Caco-2 (cell line): ENCODE measurements at regions not wholly inside any gene's neighbourhood (a gene's known extent, or its start where the extent isn't known, plus 50 kb on each side); places are given as distances from the start of the nearest gene placed in this dataset.

Source experiments
- BruUV-seq: library from RNA; stranded (reverse); fragments of 400-500 nt; replicated peaks from 2 replicates; lab custom pipeline; 2021; lab: Mats Ljungman, UMichigan
- CTCF ChIA-PET: fragments of 300-600 bp; sonication (Branson Sonifier 250); formaldehyde crosslinking; loops from one replicate; lab custom pipeline; 2022; ENCODE audit warnings: antibody characterized with exemption; lab: Charles Lee
- POLR2A ChIA-PET: fragments of 300-600 bp; sonication (Branson Sonifier 250); formaldehyde crosslinking; loops from one replicate; lab custom pipeline; 2022; ENCODE audit warnings: antibody characterized with exemption; lab: Charles Lee
- DNase-seq, 2 experiments: peaks; one replicate each; pipeline versions ENCODE4 v3.0.0 to v3.0.0-alpha.2; 2020 to 2022
- H3K27me3 ChIP-seq: replicated peaks from 2 replicates; pipeline ENCODE4 v1.6.0; 2011; ENCODE audit warnings: low read length; ENCODE audit not compliant: control insufficient read depth, insufficient read depth
- H3K36me3 ChIP-seq: 2 replicates; pipeline ENCODE4 v1.5.1; 2011; ENCODE audit warnings: low read length; ENCODE audit not compliant: control insufficient read depth, insufficient read depth
- H3K4me1 ChIP-seq: fragments of 250-450 bp; sonication (Bioruptor Pico); 2 replicates; pipeline ENCODE4 v1.5.1; 2020; ENCODE audit warnings: mild to moderate bottlenecking
- H3K4me3 ChIP-seq: 2 replicates; pipeline ENCODE4 v1.5.1; 2011; ENCODE audit warnings: low read depth, mild to moderate bottlenecking, control low read depth, low read length
- H3K9me3 ChIP-seq: fragments of 250-450 bp; sonication (Bioruptor Pico); 2 replicates; pipeline ENCODE4 v1.5.1; 2020; ENCODE audit warnings: mild to moderate bottlenecking, moderate library complexity
- H3K27ac Mint-ChIP-seq: one replicate; pipeline ENCODE4 v1.8.0; 2022; ENCODE audit warnings: mixed read lengths; ENCODE audit not compliant: unreplicated experiment
- H3K27me3 Mint-ChIP-seq: one replicate; pipeline ENCODE4 v1.8.0; 2022; ENCODE audit warnings: mixed read lengths; ENCODE audit not compliant: insufficient read depth, unreplicated experiment
- H3K36me3 Mint-ChIP-seq: one replicate; pipeline ENCODE4 v1.8.0; 2022; ENCODE audit warnings: mild to moderate bottlenecking, mixed read lengths; ENCODE audit not compliant: insufficient read depth, unreplicated experiment
- H3K4me1 Mint-ChIP-seq: one replicate; pipeline ENCODE4 v1.8.0; 2022; ENCODE audit warnings: low read depth, mixed read lengths; ENCODE audit not compliant: unreplicated experiment
- H3K4me3 Mint-ChIP-seq: one replicate; pipeline ENCODE4 v1.8.0; 2022; ENCODE audit warnings: mild to moderate bottlenecking, moderate library complexity, mixed read lengths; ENCODE audit not compliant: unreplicated experiment
- H3K9me3 Mint-ChIP-seq: one replicate; pipeline ENCODE4 v1.8.0; 2022; ENCODE audit warnings: mixed read lengths; ENCODE audit not compliant: unreplicated experiment
- intact Hi-C: fragments of 100-400 bp; cut with micrococcal nuclease; formaldehyde crosslinking; loops from one replicate; pipeline ENCODE4 v1.10.0; 2022; ENCODE audit not compliant: unreplicated experiment
- TF ChIP-seq, protein P1 (sequence below), 2 experiments: fragments of 200-600 bp in 1 of 2; IDR thresholded peaks; 1 replicate in 1 of 2; 2 replicates in 1 of 2; pipeline versions ENCODE4 v1.5.1 to v1.8.0; 2011 to 2022; ENCODE audit warnings: antibody characterized with exemption in 1 of 2, control low read depth in 1 of 2, inconsistent platforms in 1 of 2, low read depth in 1 of 2, low read length in 1 of 2, mild to moderate bottlenecking in 1 of 2, moderate library complexity in 1 of 2; ENCODE audit not compliant: insufficient read depth in 1 of 2, severe bottlenecking in 1 of 2, unreplicated experiment in 1 of 2

DNA sequence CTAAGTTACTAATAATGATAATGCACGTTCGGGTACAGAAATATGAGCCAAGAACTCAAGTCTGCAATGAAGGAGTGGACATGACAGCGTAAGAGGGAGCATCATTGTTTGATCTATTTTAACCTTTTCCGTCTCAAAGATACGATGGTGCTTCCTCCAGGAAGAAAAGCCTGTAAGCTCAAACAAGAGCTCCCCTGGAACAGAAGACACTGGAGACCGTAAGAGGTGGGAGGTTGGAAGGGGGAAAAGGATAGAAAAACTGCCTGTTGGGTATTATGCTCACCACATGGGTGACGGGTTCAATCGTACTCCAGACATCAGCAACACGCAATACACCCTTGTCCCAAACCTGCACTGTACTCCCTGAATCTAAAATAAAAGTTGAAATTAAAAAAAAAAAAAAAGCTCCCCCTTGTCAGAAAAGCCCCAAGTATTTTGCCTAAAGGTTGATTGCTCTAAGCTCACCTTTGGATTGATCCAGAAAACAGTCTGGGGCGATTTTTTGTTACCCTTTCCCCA is 180.5 kb downstream of the TRIM27 start:
- no peaks in the 10 kb centered on the region for H3K36me3 ChIP-seq
- Mint-ChIP-seq H3K27ac (no peak overlapping the region), H3K36me3 (peaks cover 15% of the 10 kb centered on the region), H3K27me3 (peaks cover 5% of the 10 kb centered on the region), H3K4me3 (peak overlapping the region; percentile 42), H3K4me1 (peaks cover 2% of the 10 kb centered on the region), H3K9me3 (no peaks in the 10 kb centered on the region)
- POLR2A ChIA-PET, result interaction anchor here (0.6 kb wide), 1 partner anchor 86 kb away, joined by 3 read pairs; no protein-coding TSS in a partner anchor
- CTCF ChIA-PET, result no interaction called here
- H3K27me3 ChIP-seq, result no peaks in the 10 kb centered on the region
- intact Hi-C loops, result no loop called here
- H3K4me3 ChIP-seq, result no peak overlapping the region
- DNase-seq, result no peak
- no peaks in the 10 kb centered on the region for H3K9me3 ChIP-seq
- TF ChIP-seq, protein P1, sequence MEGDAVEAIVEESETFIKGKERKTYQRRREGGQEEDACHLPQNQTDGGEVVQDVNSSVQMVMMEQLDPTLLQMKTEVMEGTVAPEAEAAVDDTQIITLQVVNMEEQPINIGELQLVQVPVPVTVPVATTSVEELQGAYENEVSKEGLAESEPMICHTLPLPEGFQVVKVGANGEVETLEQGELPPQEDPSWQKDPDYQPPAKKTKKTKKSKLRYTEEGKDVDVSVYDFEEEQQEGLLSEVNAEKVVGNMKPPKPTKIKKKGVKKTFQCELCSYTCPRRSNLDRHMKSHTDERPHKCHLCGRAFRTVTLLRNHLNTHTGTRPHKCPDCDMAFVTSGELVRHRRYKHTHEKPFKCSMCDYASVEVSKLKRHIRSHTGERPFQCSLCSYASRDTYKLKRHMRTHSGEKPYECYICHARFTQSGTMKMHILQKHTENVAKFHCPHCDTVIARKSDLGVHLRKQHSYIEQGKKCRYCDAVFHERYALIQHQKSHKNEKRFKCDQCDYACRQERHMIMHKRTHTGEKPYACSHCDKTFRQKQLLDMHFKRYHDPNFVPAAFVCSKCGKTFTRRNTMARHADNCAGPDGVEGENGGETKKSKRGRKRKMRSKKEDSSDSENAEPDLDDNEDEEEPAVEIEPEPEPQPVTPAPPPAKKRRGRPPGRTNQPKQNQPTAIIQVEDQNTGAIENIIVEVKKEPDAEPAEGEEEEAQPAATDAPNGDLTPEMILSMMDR (IDR thresholded peaks at IDR 0.05; ENCODE audit: insufficient read depth in 1 of 2, low read depth in 1 of 2, low read length in 1 of 2, severe bottlenecking in 1 of 2, unreplicated experiment in 1 of 2), result no peak
- no peaks in the 10 kb centered on the region for H3K4me1 ChIP-seq
- BruUV-seq, result no TSS peak

DNA sequence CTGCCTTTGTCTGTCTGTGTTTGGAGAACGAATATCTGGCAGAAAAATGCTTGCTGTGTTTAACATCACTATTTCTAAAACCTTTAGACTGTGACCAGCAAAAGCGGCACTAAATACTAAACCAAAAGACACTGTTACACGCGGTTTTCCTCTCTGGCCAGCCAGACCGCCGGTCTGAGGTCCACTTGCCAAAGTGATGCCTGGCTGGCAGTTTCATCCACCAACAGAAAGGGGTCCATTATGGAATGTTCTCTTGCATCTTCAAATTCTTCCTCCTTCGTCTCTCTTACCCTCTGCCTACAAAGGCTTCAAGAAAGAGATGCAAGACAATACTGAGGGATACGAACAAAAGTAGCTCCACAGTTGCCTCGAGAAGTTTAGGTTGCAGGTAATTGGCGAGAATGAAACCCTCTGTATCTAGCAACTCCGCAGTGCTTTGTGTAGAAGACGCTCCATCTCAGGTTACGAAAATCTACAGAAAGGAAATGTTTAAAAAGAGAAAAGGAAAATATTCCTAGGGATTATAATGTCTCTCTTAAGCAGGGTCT is 176.6 kb downstream of the TRIM27 start:
- peaks cover 5% of the 10 kb centered on the region for H3K27me3 Mint-ChIP-seq
- H3K36me3 Mint-ChIP-seq, result peaks cover 15% of the 10 kb centered on the region
- H3K27ac Mint-ChIP-seq, result peak overlapping the region; percentile 74
- TF ChIP-seq, protein P1 (IDR thresholded peaks at IDR 0.05; ENCODE audit: insufficient read depth in 1 of 2, low read depth in 1 of 2, low read length in 1 of 2, severe bottlenecking in 1 of 2, unreplicated experiment in 1 of 2), result no peak
- Histone ChIP-seq H3K36me3 (no peaks in the 10 kb centered on the region), H3K9me3 (no peaks in the 10 kb centered on the region), H3K27me3 (no peaks in the 10 kb centered on the region), H3K4me1 (no peaks in the 10 kb centered on the region; the same call in 1 of the 2 replicates), H3K4me3 (peak overlapping the region; percentile 18)
- no peaks in the 10 kb centered on the region for H3K9me3 Mint-ChIP-seq
- no TSS peak for BruUV-seq
- H3K4me3 Mint-ChIP-seq, result peak overlapping the region; percentile 78
- peaks cover 15% of the 10 kb centered on the region for H3K4me1 Mint-ChIP-seq
- DNase-seq, result peak in 1 of 2 experiments; percentile 23
- ChIA-PET CTCF (interaction anchor here (1.1 kb wide), 1 partner anchor 18 kb away, joined by 3 read pairs; no protein-coding TSS in a partner anchor), POLR2A (no interaction called here)
- intact Hi-C loops, result no loop called here

DNA sequence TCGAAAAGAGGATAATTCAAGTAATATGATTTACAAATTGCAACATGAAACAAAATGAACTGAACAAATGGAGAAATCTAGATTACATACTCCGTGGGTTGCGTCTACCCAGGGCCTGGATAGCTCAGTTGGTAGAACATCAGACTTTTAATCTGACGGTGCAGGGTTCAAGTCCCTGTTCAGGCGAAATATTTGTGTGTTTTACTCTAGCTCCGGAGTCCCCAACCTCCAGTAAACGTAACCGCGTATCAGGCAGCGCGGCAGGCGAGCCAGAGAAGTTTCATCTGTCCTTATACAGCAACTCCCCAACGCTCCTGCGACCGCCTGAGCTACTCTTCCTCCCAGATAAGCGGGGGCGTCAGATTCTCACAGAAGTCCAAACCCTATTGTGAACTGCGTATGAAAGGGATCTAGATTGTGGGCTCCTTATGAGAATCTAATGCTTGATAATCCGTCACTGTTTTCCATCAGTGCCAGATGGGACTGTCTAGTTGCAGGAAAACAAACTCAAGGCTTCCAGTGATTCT is 176.1 kb downstream of the TRIM27 start:
- Histone ChIP-seq H3K4me1 (no peaks in the 10 kb centered on the region; the same call in 1 of the 2 replicates), H3K36me3 (no peaks in the 10 kb centered on the region), H3K9me3 (no peaks in the 10 kb centered on the region), H3K4me3 (peak overlapping the region; percentile 18), H3K27me3 (no peaks in the 10 kb centered on the region)
- TF ChIP-seq, protein P1 (IDR thresholded peaks at IDR 0.05; ENCODE audit: insufficient read depth in 1 of 2, low read depth in 1 of 2, low read length in 1 of 2, severe bottlenecking in 1 of 2, unreplicated experiment in 1 of 2), result no peak
- DNase-seq, result peak; percentile 69 to 88
- Mint-ChIP-seq H3K27ac (peak overlapping the region; percentile 74), H3K27me3 (peaks cover 5% of the 10 kb centered on the region), H3K4me1 (peaks cover 15% of the 10 kb centered on the region), H3K4me3 (peak overlapping the region; percentile 78), H3K9me3 (no peaks in the 10 kb centered on the region), H3K36me3 (peaks cover 13% of the 10 kb centered on the region)
- intact Hi-C loops, result no loop called here
- ChIA-PET CTCF (interaction anchor here (0.6 to 1.1 kb wide), 2 partner anchors 19 to 99 kb away, joined by 3 read pairs; no protein-coding TSS in a partner anchor), POLR2A (no interaction called here)
- BruUV-seq, result no TSS peak
